SK-N-SH (cell line): ENCODE measurements at regions not wholly inside any gene's neighbourhood (a gene's known extent, or its start where the extent isn't known, plus 50 kb on each side); places are given as distances from the start of the nearest gene placed in this dataset.

Experiments
- CTCF ChIA-PET: fragments of 300-600, 350-600 bp; formaldehyde crosslinking; extraction: SDS; loops from one replicate; lab custom pipeline; 2021; lab: Yijun Ruan, JAX
- POLR2A ChIA-PET: fragments of 350-600 bp; sonication (Branson Sonifier 250); formaldehyde crosslinking; extraction: SDS; loops from one replicate; lab custom pipeline; 2020; ENCODE audit warnings: antibody characterized with exemption, inconsistent platforms; lab: Yijun Ruan, JAX
- DNase-seq: peaks from one replicate; pipeline ENCODE4 v3.0.0; 2012
- H2AFZ ChIP-seq: fragments of 200-600 bp; sonication (generic); 2 replicates; pipeline ENCODE4 v1.8.1; 2016; ENCODE audit warnings: antibody characterized with exemption, mild to moderate bottlenecking, low read depth
- H3F3A ChIP-seq: fragments of 200-600 bp; sonication (generic); replicated peaks from 2 replicates; pipeline ENCODE3; 2016; ENCODE audit warnings: antibody characterized with exemption, mild to moderate bottlenecking; ENCODE audit not compliant: insufficient read depth
- H3K27ac ChIP-seq, 2 experiments: fragments of 200-500 bp in 1 of 2; fragments of 200-600 bp in 1 of 2; sonication (Bioruptor generic) in 1 of 2; sonication (generic), shearing (Covaris generic) in 1 of 2; 2 replicates each; pipeline versions ENCODE4 v1.5.1 to v1.6.1; 2014 to 2016; ENCODE audit warnings: low read depth in 2 of 2, inconsistent platforms in 1 of 2, low read length in 1 of 2, mild to moderate bottlenecking in 1 of 2, mixed read lengths in 1 of 2
- H3K27me3 ChIP-seq: fragments of 200-600 bp; sonication (generic), shearing (Covaris generic); 2 replicates; pipeline ENCODE4 v1.6.1; 2016; ENCODE audit warnings: mixed run types; ENCODE audit not compliant: insufficient read depth
- H3K36me3 ChIP-seq, 2 experiments: fragments of 200-500 bp in 1 of 2; fragments of 200-600 bp in 1 of 2; sonication (Bioruptor generic) in 1 of 2; sonication (generic) in 1 of 2; replicated peaks in 1 of 2; 2 replicates each; pipeline versions ENCODE3 to v1.5.1; 2014 to 2016; ENCODE audit warnings: low read length in 1 of 2, mild to moderate bottlenecking in 1 of 2; ENCODE audit not compliant: insufficient read depth in 2 of 2, control insufficient read depth in 1 of 2
- H3K4me1 ChIP-seq, 2 experiments: fragments of 200-500 bp in 1 of 2; fragments of 200-600 bp in 1 of 2; sonication (Bioruptor generic) in 1 of 2; sonication (generic), shearing (Covaris generic) in 1 of 2; 2 replicates each; pipeline versions ENCODE4 v1.5.1 to v1.6.1; 2014 to 2016; ENCODE audit warnings: low read depth in 1 of 2, low read length in 1 of 2, mixed run types in 1 of 2; ENCODE audit not compliant: insufficient read depth in 2 of 2, control insufficient read depth in 1 of 2
- H3K4me2 ChIP-seq: fragments of 200-600 bp; sonication (generic), shearing (Covaris generic); 2 replicates; pipeline ENCODE4 v1.6.1; 2017; ENCODE audit warnings: mixed run types
- H3K4me3 ChIP-seq, 2 experiments: fragments of 200-500 bp in 1 of 2; fragments of 200-600 bp in 1 of 2; sonication (Bioruptor generic) in 1 of 2; sonication (generic), shearing (Covaris generic) in 1 of 2; 2 replicates each; pipeline versions ENCODE4 v1.5.1 to v1.8.1; 2014 to 2016; ENCODE audit warnings: low read depth in 2 of 2, inconsistent platforms in 1 of 2, low read length in 1 of 2, mild to moderate bottlenecking in 1 of 2, mixed read lengths in 1 of 2, moderate library complexity in 1 of 2
- H3K79me2 ChIP-seq: fragments of 200-600 bp; sonication (generic); 2 replicates; pipeline ENCODE4 v1.8.1; 2017; ENCODE audit warnings: mild to moderate bottlenecking; ENCODE audit not compliant: insufficient read depth
- H3K9ac ChIP-seq: fragments of 200-600 bp; sonication (generic); 2 replicates; pipeline ENCODE4 v1.6.1; 2017; ENCODE audit warnings: mixed run types
- H3K9me2 ChIP-seq: fragments of 200-600 bp; sonication (generic); 2 replicates; pipeline ENCODE4 v1.6.1; 2017; ENCODE audit warnings: mixed run types
- H3K9me3 ChIP-seq: fragments of 200-600 bp; sonication (generic); 2 replicates; pipeline ENCODE4 v1.6.1; 2017; ENCODE audit warnings: mixed run types, mild to moderate bottlenecking, moderate library complexity
- H4K20me1 ChIP-seq: fragments of 200-600 bp; sonication (generic); 2 replicates; pipeline ENCODE4 v1.6.1; 2017; ENCODE audit warnings: mild to moderate bottlenecking, mixed run types; ENCODE audit not compliant: insufficient read depth
- CHD2 ChIP-seq: fragments of 150-350 bp; IDR thresholded peaks from 2 replicates; pipeline ENCODE4 v1.6.1; 2018; ENCODE audit warnings: low read length; ENCODE audit not compliant: partially characterized antibody
- CTCF ChIP-seq: fragments of 200-600 bp; sonication (generic); IDR thresholded peaks from 2 replicates; pipeline ENCODE4 v1.6.1; 2017; ENCODE audit warnings: antibody characterized with exemption, mild to moderate bottlenecking, moderate library complexity
- EZH2phosphoT487 ChIP-seq: fragments of 200-600 bp; sonication (generic); IDR thresholded peaks from 2 replicates; pipeline ENCODE4 v1.6.1; 2017; ENCODE audit warnings: low read depth, mixed run types, mild to moderate bottlenecking, antibody characterized with exemption, moderate library complexity, borderline replicate concordance
- FOXJ3 ChIP-seq: sonication (generic); formaldehyde crosslinking; IDR thresholded peaks from 2 replicates; pipeline ENCODE4 v1.5.1; 2020; ENCODE audit warnings: mild to moderate bottlenecking, missing genetic modification reagents
- IRF3 ChIP-seq: fragments of 150-350 bp; IDR thresholded peaks from 2 replicates; pipeline ENCODE4 v1.6.1; 2016; ENCODE audit warnings: mild to moderate bottlenecking, low read depth, low read length
- MEF2A ChIP-seq: IDR thresholded peaks from 2 replicates; pipeline ENCODE4 v1.4.0; 2012; ENCODE audit warnings: low read depth, borderline replicate concordance
- MXI1 ChIP-seq: IDR thresholded peaks from 2 replicates; pipeline ENCODE4 v1.6.1; 2012; ENCODE audit warnings: mild to moderate bottlenecking, low read depth, low read length, improper control_type of control experiment
- POLR2AphosphoS5 ChIP-seq: IDR thresholded peaks from 2 replicates; pipeline ENCODE4 v1.6.1; 2012; ENCODE audit warnings: low read depth, low read length
- RCOR1 ChIP-seq: fragments of 150-350 bp; IDR thresholded peaks from 2 replicates; pipeline ENCODE4 v1.6.1; 2017; ENCODE audit warnings: antibody characterized with exemption, low read length
- ZBTB33 ChIP-seq: IDR thresholded peaks from 2 replicates; pipeline ENCODE4 v1.4.0; 2012; ENCODE audit warnings: low read depth, borderline replicate concordance
- WGBS: methylation state at CpG from one replicate; pipeline ENCODE4 v1.1.6; 2017; ENCODE audit warnings: low lambda C conversion rate; 5-methylcytosine and 5-hydroxymethylcytosine counted together

- TF ChIP-seq ZBTB33 = no peak
- no peak for TF ChIP-seq MXI1
- no peak for TF ChIP-seq MEF2A
- TF ChIP-seq RCOR1 = no peak
- no peak for TF ChIP-seq IRF3
- no peak for TF ChIP-seq FOXJ3 (CRISPR knock-in tag)
Measured at GRCh38 chr7:155925682-155926081, 113.4 kb upstream of the SHH start (continued).

GRCh38 chr7:155922067-155922816 is 110.0 kb upstream of the SHH start:
- Histone ChIP-seq H3K9me3 (no peaks in the 10 kb centered on the region), H3K36me3 (no peaks in the 10 kb centered on the region), H3K4me1 (peaks cover 0 to 5% of the 10 kb centered on the region in 2 experiments; a peak in 1 of 4 replicates)
- CTCF ChIA-PET = no interaction called here
- TF ChIP-seq EZH2phosphoT487 = no peak
- no peak for TF ChIP-seq POLR2AphosphoS5
- no peak for TF ChIP-seq CHD2
- TF ChIP-seq, all 33 proteins: peak for 0
- no peak overlapping the region for H3K9ac ChIP-seq
- no peak overlapping the region for H3K4me3 ChIP-seq
- no peaks in the 10 kb centered on the region for H3K79me2 ChIP-seq
- no peaks in the 10 kb centered on the region for H3F3A ChIP-seq
- H2AFZ ChIP-seq = no peak overlapping the region
- 14% methylated on average over 24 of the region's 25 CpGs for WGBS
- H3K27me3 ChIP-seq = peaks cover 61% of the 10 kb centered on the region
- H3K27ac ChIP-seq = no peak overlapping the region
- POLR2A ChIA-PET = no interaction called here
- no peak for DNase-seq
- no peaks in the 10 kb centered on the region for H4K20me1 ChIP-seq
- no peak overlapping the region for H3K4me2 ChIP-seq
- H3K9me2 ChIP-seq = no peaks in the 10 kb centered on the region

- Histone ChIP-seq H3K4me1 (peaks cover 0 to 5% of the 10 kb centered on the region in 2 experiments; a peak in 1 of 4 replicates), H3K4me2 (no peak overlapping the region), H3F3A (no peaks in the 10 kb centered on the region), H3K27ac (no peak overlapping the region), H3K4me3 (no peak overlapping the region), H3K9me3 (no peaks in the 10 kb centered on the region), H3K9me2 (no peaks in the 10 kb centered on the region), H3K36me3 (no peaks in the 10 kb centered on the region), H3K79me2 (no peaks in the 10 kb centered on the region), H3K9ac (no peak overlapping the region), H4K20me1 (no peaks in the 10 kb centered on the region), H3K27me3 (peaks cover 61% of the 10 kb centered on the region), H2AFZ (no peak overlapping the region)
- 44% methylated on average over 10 of the region's 10 CpGs for WGBS
- TF ChIP-seq CTCF = no peak
- POLR2A ChIA-PET = no interaction called here
- no peak for DNase-seq
- CTCF ChIA-PET = no interaction called here
Measured at GRCh38 chr7:155921804-155922066, 109.5 kb upstream of the SHH start.
